ENCODE measurements at regions not wholly inside any gene's neighbourhood (a gene's known extent, or its start where the extent isn't known, plus 50 kb on each side); places are given as distances from the start of the nearest gene placed in this dataset.

DNA sequence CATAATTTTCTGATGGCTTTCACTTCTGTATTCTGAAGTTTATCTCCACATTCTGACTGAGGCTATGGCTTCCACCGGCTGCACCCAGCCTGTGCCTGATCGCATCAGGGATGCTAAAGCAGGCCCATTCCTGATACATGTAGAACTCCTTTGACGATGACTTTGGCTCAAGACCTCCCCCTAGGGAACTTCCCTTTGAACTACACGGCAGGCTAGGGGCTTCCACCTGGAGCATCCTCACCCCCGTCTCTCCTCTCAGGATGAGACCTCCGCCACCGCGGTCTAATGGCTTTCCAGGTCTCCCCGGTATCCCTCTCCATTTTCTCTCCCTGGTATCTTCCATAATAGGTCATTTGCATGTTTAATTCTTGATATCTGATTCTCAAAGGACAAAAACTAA is 214.9 kb upstream of the CHST9 start:
- Mint-ChIP-seq H3K36me3 (ENCODE audit: insufficient read depth) (no peaks in the 10 kb centered on the region), H3K4me3 (ENCODE audit: low read depth) (no peak overlapping the region), H3K4me1 (ENCODE audit: low read depth) (peaks cover 7% of the 10 kb centered on the region), H3K27me3 (peaks cover 4% of the 10 kb centered on the region), H3K9me3 (ENCODE audit: low read depth) (no peaks in the 10 kb centered on the region), H3K27ac (no peak overlapping the region)
- DNase-seq (ENCODE audit: low spot score, unreplicated experiment) = no peak
- TF ChIP-seq, protein P1, sequence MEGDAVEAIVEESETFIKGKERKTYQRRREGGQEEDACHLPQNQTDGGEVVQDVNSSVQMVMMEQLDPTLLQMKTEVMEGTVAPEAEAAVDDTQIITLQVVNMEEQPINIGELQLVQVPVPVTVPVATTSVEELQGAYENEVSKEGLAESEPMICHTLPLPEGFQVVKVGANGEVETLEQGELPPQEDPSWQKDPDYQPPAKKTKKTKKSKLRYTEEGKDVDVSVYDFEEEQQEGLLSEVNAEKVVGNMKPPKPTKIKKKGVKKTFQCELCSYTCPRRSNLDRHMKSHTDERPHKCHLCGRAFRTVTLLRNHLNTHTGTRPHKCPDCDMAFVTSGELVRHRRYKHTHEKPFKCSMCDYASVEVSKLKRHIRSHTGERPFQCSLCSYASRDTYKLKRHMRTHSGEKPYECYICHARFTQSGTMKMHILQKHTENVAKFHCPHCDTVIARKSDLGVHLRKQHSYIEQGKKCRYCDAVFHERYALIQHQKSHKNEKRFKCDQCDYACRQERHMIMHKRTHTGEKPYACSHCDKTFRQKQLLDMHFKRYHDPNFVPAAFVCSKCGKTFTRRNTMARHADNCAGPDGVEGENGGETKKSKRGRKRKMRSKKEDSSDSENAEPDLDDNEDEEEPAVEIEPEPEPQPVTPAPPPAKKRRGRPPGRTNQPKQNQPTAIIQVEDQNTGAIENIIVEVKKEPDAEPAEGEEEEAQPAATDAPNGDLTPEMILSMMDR (IDR thresholded peaks at IDR 0.05; ENCODE audit: unreplicated experiment) = no peak

DNA sequence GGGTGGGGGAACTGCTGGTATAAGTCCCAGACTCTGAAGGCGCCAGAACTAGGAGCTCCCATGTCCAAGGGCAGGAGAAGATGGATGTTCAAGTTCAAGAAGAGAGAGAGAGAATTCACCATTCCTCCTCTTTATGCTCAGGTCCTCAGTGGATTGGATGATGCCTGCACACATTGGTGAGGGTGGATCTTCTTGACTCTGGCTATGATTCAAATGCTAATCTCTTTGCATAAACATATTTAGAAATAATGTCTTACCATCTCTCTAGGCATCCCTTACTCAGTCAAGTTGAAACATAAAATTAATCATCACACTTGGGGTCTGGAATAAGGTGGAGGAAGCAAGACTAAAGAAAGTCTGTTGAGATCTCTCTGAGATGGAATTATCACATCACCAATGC is 210.6 kb upstream of the CHST9 start:
- H3K36me3 Mint-ChIP-seq (ENCODE audit: insufficient read depth) = no peaks in the 10 kb centered on the region
- no peak overlapping the region for H3K4me3 Mint-ChIP-seq (ENCODE audit: low read depth)

DNA sequence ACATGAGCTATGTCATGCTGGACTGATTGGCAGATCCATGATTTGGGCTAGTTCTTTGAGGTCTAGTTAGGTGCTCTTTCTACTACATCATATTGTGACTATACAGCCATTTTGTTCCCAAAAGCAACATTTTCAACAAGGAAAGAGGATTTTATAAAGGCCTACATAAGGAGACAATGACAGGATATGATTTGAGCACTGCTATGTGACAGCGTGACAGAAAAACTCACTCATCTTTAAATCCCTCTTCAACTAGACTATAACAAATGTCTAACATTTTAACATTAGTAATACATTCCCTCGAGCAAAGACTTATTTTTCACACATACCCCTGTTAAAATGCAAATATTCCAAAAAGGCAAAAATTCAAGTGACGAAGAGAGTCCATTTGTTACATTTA is 209.6 kb upstream of the CHST9 start:
- DNase-seq (ENCODE audit: low spot score, unreplicated experiment) = no peak
- Mint-ChIP-seq H3K9me3 (ENCODE audit: low read depth) (no peaks in the 10 kb centered on the region), H3K27ac (no peak overlapping the region), H3K36me3 (ENCODE audit: insufficient read depth) (no peaks in the 10 kb centered on the region), H3K27me3 (no peaks in the 10 kb centered on the region), H3K4me3 (ENCODE audit: low read depth) (no peak overlapping the region), H3K4me1 (ENCODE audit: low read depth) (no peaks in the 10 kb centered on the region)
- TF ChIP-seq, protein P1 (IDR thresholded peaks at IDR 0.05; ENCODE audit: unreplicated experiment) = no peak

More for the DNA sequence above, 210.6 kb upstream of the CHST9 start:
- no peaks in the 10 kb centered on the region for H3K9me3 Mint-ChIP-seq (ENCODE audit: low read depth)
- no peak for DNase-seq (ENCODE audit: low spot score, unreplicated experiment)
- H3K27ac Mint-ChIP-seq = no peak overlapping the region
- H3K4me1 Mint-ChIP-seq (ENCODE audit: low read depth) = no peaks in the 10 kb centered on the region
- TF ChIP-seq, protein P1 (IDR thresholded peaks at IDR 0.05; ENCODE audit: unreplicated experiment) = no peak
- H3K27me3 Mint-ChIP-seq = peaks cover 4% of the 10 kb centered on the region

DNA sequence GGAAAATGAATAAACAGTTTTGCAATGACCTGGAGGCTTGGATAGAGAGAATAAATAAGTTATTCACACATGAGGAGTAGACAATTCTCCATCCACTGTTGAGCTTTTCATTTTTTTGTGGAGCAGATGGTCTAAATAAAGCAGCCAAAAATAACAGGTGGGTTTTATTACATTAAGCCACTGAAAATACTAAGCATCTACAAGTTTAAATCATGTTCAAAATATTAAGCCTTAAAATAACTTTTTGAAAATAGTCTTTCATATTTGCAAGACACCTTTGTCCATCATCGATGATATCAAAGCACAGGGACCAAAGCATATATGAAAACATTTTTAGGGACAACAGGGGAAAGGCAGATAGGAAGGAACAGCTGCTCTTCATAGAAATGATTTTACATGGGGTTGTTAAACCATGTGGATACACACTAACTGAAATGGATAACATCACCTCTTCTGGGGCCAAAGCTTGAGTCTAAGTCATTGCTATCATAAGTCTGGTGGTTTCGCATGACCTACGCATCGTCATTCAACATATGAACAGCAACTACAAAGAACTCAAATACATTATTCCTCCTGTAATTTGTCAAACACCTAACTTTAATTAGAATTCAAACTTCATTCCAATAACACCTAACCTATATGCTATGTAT is 197.6 kb upstream of the CHST9 start:
- Mint-ChIP-seq H3K4me1 (ENCODE audit: low read depth) (peaks cover 5% of the 10 kb centered on the region), H3K4me3 (ENCODE audit: low read depth) (no peak overlapping the region), H3K36me3 (ENCODE audit: insufficient read depth) (no peaks in the 10 kb centered on the region), H3K27ac (no peak overlapping the region), H3K9me3 (ENCODE audit: low read depth) (no peaks in the 10 kb centered on the region), H3K27me3 (peaks cover 9% of the 10 kb centered on the region)
- TF ChIP-seq, protein P1 (IDR thresholded peaks at IDR 0.05; ENCODE audit: unreplicated experiment) = no peak
- no peak for DNase-seq (ENCODE audit: low spot score, unreplicated experiment)

DNA sequence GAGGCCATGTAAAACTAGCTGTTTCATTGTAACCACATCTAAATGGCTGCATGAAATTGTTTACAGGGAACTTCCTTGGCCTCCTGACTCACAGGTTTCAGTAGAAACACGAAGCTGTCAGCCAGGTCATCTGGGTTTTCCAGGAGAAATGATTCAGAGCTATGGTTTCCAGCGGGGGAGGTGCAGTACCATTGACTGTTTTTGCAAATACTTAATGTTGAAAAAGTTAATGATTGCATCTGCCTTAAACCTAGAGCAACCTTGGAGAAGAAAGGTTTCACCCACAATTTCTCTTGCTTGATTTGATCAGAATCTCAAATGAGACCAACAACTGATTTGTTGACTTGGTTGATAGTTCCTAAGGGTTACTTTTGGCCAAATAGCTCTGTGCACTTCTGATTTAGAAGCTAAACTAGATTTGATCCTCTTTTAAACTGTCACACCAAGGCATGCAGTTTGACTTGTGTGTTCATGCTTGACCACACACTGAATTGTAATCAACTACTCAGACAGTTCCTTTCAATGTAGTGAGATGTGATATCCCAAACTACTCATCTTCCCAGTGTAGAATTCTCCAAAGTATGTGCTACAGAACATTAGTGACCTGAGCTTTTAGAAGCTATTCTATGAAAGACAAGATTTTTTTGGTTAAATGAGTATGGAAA is 193.5 kb upstream of the CHST9 start:
- no peaks in the 10 kb centered on the region for H3K36me3 Mint-ChIP-seq (ENCODE audit: insufficient read depth)
- TF ChIP-seq, protein P1 (IDR thresholded peaks at IDR 0.05; ENCODE audit: unreplicated experiment) = no peak

More for the DNA sequence above, 193.5 kb upstream of the CHST9 start:
- Mint-ChIP-seq H3K4me3 (ENCODE audit: low read depth) (no peak overlapping the region), H3K27ac (no peak overlapping the region), H3K4me1 (ENCODE audit: low read depth) (peaks cover 5% of the 10 kb centered on the region), H3K9me3 (ENCODE audit: low read depth) (no peaks in the 10 kb centered on the region), H3K27me3 (peaks cover 10% of the 10 kb centered on the region)
- no peak for DNase-seq (ENCODE audit: low spot score, unreplicated experiment)
